ENCODE measurements at regions not wholly inside any gene's neighbourhood (a gene's known extent, or its start where the extent isn't known, plus 50 kb on each side); places are given as distances from the start of the nearest gene placed in this dataset.

DNA sequence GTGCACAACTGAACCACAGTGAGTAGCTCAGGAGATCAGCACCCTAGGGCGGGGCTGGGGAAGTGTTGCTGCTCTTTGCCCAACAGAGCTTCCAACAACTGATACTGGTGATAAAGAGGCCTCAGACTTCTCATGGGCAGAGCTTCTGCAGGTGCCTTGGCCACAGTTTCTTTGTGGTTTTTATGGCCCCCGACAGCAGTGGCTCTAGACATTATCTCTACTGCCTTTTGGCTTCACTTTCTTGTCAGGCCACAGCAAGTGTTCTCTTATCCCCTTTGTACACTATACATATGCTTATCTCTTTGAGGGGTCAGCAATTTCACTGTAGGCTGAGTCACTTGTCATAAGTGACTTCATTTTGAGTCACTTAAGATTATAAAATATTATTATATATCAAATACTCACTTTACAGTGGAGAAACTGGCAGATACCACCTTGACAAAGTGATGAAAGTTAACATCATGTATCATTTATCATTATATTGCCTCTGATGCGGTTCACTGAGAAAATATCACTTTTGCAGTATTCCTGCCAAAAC lies 90.9 kb upstream of the COX7C start:
- H3K4ac ChIP-seq (ENCODE audit: low read depth, low read length), result no peak overlapping the region
- H3K14ac ChIP-seq (ENCODE audit: insufficient read depth, low read length), result no peak overlapping the region
- no peaks in the 10 kb centered on the region for H3K79me1 ChIP-seq (ENCODE audit: insufficient read depth, low read depth, low read length, poor library complexity, severe bottlenecking)
- no peak overlapping the region for H2BK20ac ChIP-seq (ENCODE audit: low read depth, low read length, poor library complexity, severe bottlenecking)
- Mint-ChIP-seq H3K27me3 (ENCODE audit: low read depth) (no peaks in the 10 kb centered on the region), H3K4me3 (no peak overlapping the region), H3K4me1 (peaks cover 9 to 14% of the 10 kb centered on the region in 2 experiments), H3K9me3 (peaks cover 2 to 4% of the 10 kb centered on the region in 2 experiments; a peak in 3 of 5 replicates), H3K36me3 (ENCODE audit: insufficient read depth in 1 of 3, low read depth in 3 of 3) (peaks cover 0 to 2% (median 0%) of the 10 kb centered on the region in 3 experiments; a peak in 1 of 7 replicates), H3K27ac (peak overlapping the region in 1 of 3 experiments; percentile 45; a peak in 2 of 7 replicates)
- H4K91ac ChIP-seq (ENCODE audit: insufficient read length, low read depth, low read length), result no peak overlapping the region
- H2AK5ac ChIP-seq (ENCODE audit: insufficient read length, low read length), result no peak overlapping the region
- H3K4me1 ChIP-seq (ENCODE audit: insufficient read depth, low read length), result peaks cover 4% of the 10 kb centered on the region; the same call in 1 of the 2 replicates
- no peak overlapping the region for H2AFZ ChIP-seq (ENCODE audit: low read length)
- no CpG with 5 or more reads among the region's 3 CpGs for WGBS (ENCODE audit: extremely low coverage, insufficient read length, low lambda C conversion rate)
- H2BK5ac ChIP-seq (ENCODE audit: insufficient read length, low read length), result no peak overlapping the region
- no peak overlapping the region for H4K8ac ChIP-seq (replicated peaks; ENCODE audit: insufficient read length, low read depth, low read length)
- no peak for DNase-seq
- H3K79me2 ChIP-seq (ENCODE audit: insufficient read depth, low read length), result no peaks in the 10 kb centered on the region
- no peak overlapping the region for H4K5ac ChIP-seq (ENCODE audit: insufficient read length, low read depth, low read length)
- H3K23ac ChIP-seq (ENCODE audit: insufficient read length, low read depth, low read length), result no peak overlapping the region
- no peak overlapping the region for H3K18ac ChIP-seq (ENCODE audit: insufficient read length, low read depth, low read length)
- no peaks in the 10 kb centered on the region for H3K27me3 ChIP-seq (ENCODE audit: insufficient read depth, low read length)
- H3K4me2 ChIP-seq (ENCODE audit: insufficient read depth, insufficient read length, low read length), result no peak overlapping the region
- H3K27ac ChIP-seq (ENCODE audit: insufficient read length, low read depth, low read length), result no peak overlapping the region
- H3T11ph ChIP-seq (ENCODE audit: low read length), result no peak overlapping the region
- no peaks in the 10 kb centered on the region for H4K20me1 ChIP-seq (ENCODE audit: control insufficient read depth, insufficient read depth, insufficient read length)
- no peak overlapping the region for H3K56ac ChIP-seq (ENCODE audit: insufficient read length, low read depth, low read length)
- no peaks in the 10 kb centered on the region for H3K9me3 ChIP-seq (ENCODE audit: control insufficient read depth, low read depth, low read length)
- no peak overlapping the region for H3K9ac ChIP-seq (ENCODE audit: extremely low read depth, insufficient read length, low read length)
- no peaks in the 10 kb centered on the region for H3K23me2 ChIP-seq (ENCODE audit: insufficient read length, low read depth, low read length, poor library complexity, severe bottlenecking)
- no peak overlapping the region for H2BK12ac ChIP-seq (ENCODE audit: insufficient read length, low read depth, low read length)
- no peak overlapping the region for H2BK120ac ChIP-seq (ENCODE audit: low read depth, low read length, poor library complexity, severe bottlenecking)
- H2BK15ac ChIP-seq (ENCODE audit: low read depth, low read length), result no peak overlapping the region
- TF ChIP-seq, protein P1, sequence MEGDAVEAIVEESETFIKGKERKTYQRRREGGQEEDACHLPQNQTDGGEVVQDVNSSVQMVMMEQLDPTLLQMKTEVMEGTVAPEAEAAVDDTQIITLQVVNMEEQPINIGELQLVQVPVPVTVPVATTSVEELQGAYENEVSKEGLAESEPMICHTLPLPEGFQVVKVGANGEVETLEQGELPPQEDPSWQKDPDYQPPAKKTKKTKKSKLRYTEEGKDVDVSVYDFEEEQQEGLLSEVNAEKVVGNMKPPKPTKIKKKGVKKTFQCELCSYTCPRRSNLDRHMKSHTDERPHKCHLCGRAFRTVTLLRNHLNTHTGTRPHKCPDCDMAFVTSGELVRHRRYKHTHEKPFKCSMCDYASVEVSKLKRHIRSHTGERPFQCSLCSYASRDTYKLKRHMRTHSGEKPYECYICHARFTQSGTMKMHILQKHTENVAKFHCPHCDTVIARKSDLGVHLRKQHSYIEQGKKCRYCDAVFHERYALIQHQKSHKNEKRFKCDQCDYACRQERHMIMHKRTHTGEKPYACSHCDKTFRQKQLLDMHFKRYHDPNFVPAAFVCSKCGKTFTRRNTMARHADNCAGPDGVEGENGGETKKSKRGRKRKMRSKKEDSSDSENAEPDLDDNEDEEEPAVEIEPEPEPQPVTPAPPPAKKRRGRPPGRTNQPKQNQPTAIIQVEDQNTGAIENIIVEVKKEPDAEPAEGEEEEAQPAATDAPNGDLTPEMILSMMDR (conservative IDR thresholded peaks at IDR 0.05), result no peak

Data from H9 (cell line).